HEK293 (cell line): ENCODE measurements at regions not wholly inside any gene's neighbourhood (a gene's known extent, or its start where the extent isn't known, plus 50 kb on each side); places are given as distances from the start of the nearest gene placed in this dataset.

Experiments
- CTCF ChIP-seq: fragments of 450-650 bp; formaldehyde crosslinking; IDR thresholded peaks from 2 replicates; pipeline ENCODE4 v1.5.1; 2016; ENCODE audit warnings: missing biosample characterization, missing genetic modification characterization
- WT1 ChIP-seq: fragments of 450-650 bp; formaldehyde crosslinking; IDR thresholded peaks from 2 replicates; pipeline ENCODE4 v1.5.1; 2016; ENCODE audit warnings: missing biosample characterization, missing genetic modification characterization
- YY1 ChIP-seq: fragments of 450-650 bp; formaldehyde crosslinking; IDR thresholded peaks from 2 replicates; pipeline ENCODE4 v1.5.1; 2018; ENCODE audit warnings: missing biosample characterization, missing genetic modification characterization
- ZBTB11 ChIP-seq: fragments of 450-650 bp; formaldehyde crosslinking; conservative IDR thresholded peaks from 2 replicates; pipeline ENCODE4 v1.5.1; 2016; ENCODE audit warnings: low read depth, missing biosample characterization, missing genetic modification characterization
- ZBTB26 ChIP-seq: fragments of 450-650 bp; formaldehyde crosslinking; optimal IDR thresholded peaks from 2 replicates; pipeline ENCODE3; 2016; ENCODE audit warnings: missing biosample characterization, mild to moderate bottlenecking, missing genetic modification characterization
- ZBTB7A ChIP-seq: fragments of 450-650 bp; formaldehyde crosslinking; IDR thresholded peaks from 2 replicates; pipeline ENCODE4 v1.5.1; 2016; ENCODE audit warnings: low read depth, missing biosample characterization, missing genetic modification characterization
- ZNF148 ChIP-seq: fragments of 450-650 bp; formaldehyde crosslinking; IDR thresholded peaks from 2 replicates; pipeline ENCODE4 v1.5.0; 2017; ENCODE audit warnings: missing biosample characterization, missing genetic modification characterization, borderline replicate concordance
- ZNF221 ChIP-seq: fragments of 450-650 bp; formaldehyde crosslinking; IDR thresholded peaks from 2 replicates; pipeline ENCODE4 v1.5.1; 2017; ENCODE audit warnings: missing biosample characterization, missing genetic modification characterization, borderline replicate concordance
- ZNF280C ChIP-seq: fragments of 450-650 bp; formaldehyde crosslinking; IDR thresholded peaks from 2 replicates; pipeline ENCODE4 v1.5.1; 2016; ENCODE audit warnings: missing biosample characterization, missing genetic modification characterization
- ZNF596 ChIP-seq: fragments of 450-650 bp; IDR thresholded peaks from 2 replicates; pipeline ENCODE4 v1.5.0; 2018; ENCODE audit warnings: missing biosample characterization, mild to moderate bottlenecking, missing genetic modification characterization, moderate library complexity

DNA sequence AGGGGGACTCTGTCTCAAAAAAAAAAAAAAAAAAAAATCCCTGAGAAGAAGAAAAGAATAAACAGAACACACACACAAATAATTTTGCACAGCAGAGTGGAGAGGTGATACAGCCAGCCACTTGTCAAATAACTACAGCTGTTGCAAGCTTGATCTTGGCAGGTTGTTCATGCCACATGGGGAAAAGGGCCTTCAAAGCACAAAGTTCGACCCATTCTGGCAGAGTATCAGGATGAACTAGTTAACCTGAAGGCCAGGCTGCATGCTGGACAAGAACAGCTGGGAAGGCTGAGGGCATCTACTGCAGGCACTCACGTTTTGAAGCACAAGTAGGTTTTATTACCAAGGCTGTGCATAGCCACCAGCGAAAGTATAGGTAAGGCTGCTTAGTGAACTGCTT is 104.1 kb downstream of the KCTD15 start:
- TF ChIP-seq ZBTB26 (tag by site-specific recombination) (no peak), CTCF (tag by site-specific recombination) (no peak), ZNF596 (tag by site-specific recombination) (no peak), ZNF280C (tag by site-specific recombination) (no peak), ZNF148 (tag by site-specific recombination) (no peak), WT1 (tag by site-specific recombination) (no peak), YY1 (tag by site-specific recombination) (no peak), ZNF221 (tag by site-specific recombination) (no peak), ZBTB7A (tag by site-specific recombination) (no peak), ZBTB11 (no peak)
